ENCODE measurements at regions not wholly inside any gene's neighbourhood (a gene's known extent, or its start where the extent isn't known, plus 50 kb on each side); places are given as distances from the start of the nearest gene placed in this dataset.

GRCh38 chr3:86578071-86578470 lies 412.9 kb downstream of the VGLL3 start:
- no CpG with 5 or more reads among the region's 2 CpGs for WGBS (ENCODE audit: extremely low coverage, insufficient coverage, low lambda C conversion rate)
- no peak overlapping the region for H2BK5ac ChIP-seq (ENCODE audit: low read length)
- no peaks in the 10 kb centered on the region for H3K79me1 ChIP-seq (ENCODE audit: low read length)
- H3K23ac ChIP-seq (ENCODE audit: low read length): no peak overlapping the region
- H3K18ac ChIP-seq (ENCODE audit: low read length): no peak overlapping the region
- H3K27ac ChIP-seq (ENCODE audit: low read depth, low read length): no peak overlapping the region
- no peak overlapping the region for H3K4ac ChIP-seq (ENCODE audit: low read depth, low read length)
- DNase-seq: no peak
- H3K56ac ChIP-seq (ENCODE audit: low read length): no peak overlapping the region
- H3K4me2 ChIP-seq (ENCODE audit: low read length): no peak overlapping the region
- H2BK120ac ChIP-seq (ENCODE audit: low read depth, low read length): no peak overlapping the region
- no peak overlapping the region for H3K9ac ChIP-seq (ENCODE audit: low read length)
- no peak overlapping the region for H4K5ac ChIP-seq (ENCODE audit: low read length)
- no peak overlapping the region for H2AK5ac ChIP-seq (ENCODE audit: low read length)
- no peak overlapping the region for H3K4me3 ChIP-seq (ENCODE audit: low read length)
- no peaks in the 10 kb centered on the region for H3K27me3 ChIP-seq (ENCODE audit: insufficient read depth, low read length, poor library complexity)
- no peak overlapping the region for H2BK15ac ChIP-seq (replicated peaks; ENCODE audit: low read depth)
- H3K79me2 ChIP-seq (ENCODE audit: control insufficient read depth, insufficient read depth, low read length): no peaks in the 10 kb centered on the region
- H3K4me1 ChIP-seq (ENCODE audit: control insufficient read depth, low read depth, low read length): no peaks in the 10 kb centered on the region
- H3K36me3 ChIP-seq (ENCODE audit: control insufficient read depth, insufficient read depth, low read length): no peaks in the 10 kb centered on the region
- H4K8ac ChIP-seq (ENCODE audit: low read depth, low read length): no peak overlapping the region

- Histone ChIP-seq H3K27me3 (ENCODE audit: insufficient read depth, low read length, poor library complexity) (no peaks in the 10 kb centered on the region), H3K27ac (ENCODE audit: low read depth, low read length) (no peak overlapping the region), H3K4ac (ENCODE audit: low read depth, low read length) (no peak overlapping the region), H3K18ac (ENCODE audit: low read length) (no peak overlapping the region), H2BK15ac (replicated peaks; ENCODE audit: low read depth) (no peak overlapping the region), H2BK120ac (ENCODE audit: low read depth, low read length) (no peak overlapping the region), H3K79me2 (ENCODE audit: control insufficient read depth, insufficient read depth, low read length) (no peaks in the 10 kb centered on the region), H3K36me3 (ENCODE audit: control insufficient read depth, insufficient read depth, low read length) (no peaks in the 10 kb centered on the region), H2BK5ac (ENCODE audit: low read length) (no peak overlapping the region), H4K8ac (ENCODE audit: low read depth, low read length) (no peak overlapping the region), H3K4me1 (ENCODE audit: control insufficient read depth, low read depth, low read length) (no peaks in the 10 kb centered on the region), H3K4me3 (ENCODE audit: low read length) (no peak overlapping the region), H3K4me2 (ENCODE audit: low read length) (no peak overlapping the region), H2AK5ac (ENCODE audit: low read length) (no peak overlapping the region), H4K5ac (ENCODE audit: low read length) (no peak overlapping the region), H3K56ac (ENCODE audit: low read length) (no peak overlapping the region), H3K79me1 (ENCODE audit: low read length) (no peaks in the 10 kb centered on the region), H3K23ac (ENCODE audit: low read length) (no peak overlapping the region), H3K9ac (ENCODE audit: low read length) (no peak overlapping the region)
- no CpG with 5 or more reads among the region's 2 CpGs for WGBS (ENCODE audit: extremely low coverage, insufficient coverage, low lambda C conversion rate)
- peak; percentile 53 for DNase-seq
Observed at GRCh38 chr3:86563400-86563970, 427.5 kb downstream of the VGLL3 start.

- Histone ChIP-seq H2AK5ac (ENCODE audit: low read length) (no peak overlapping the region), H3K27me3 (ENCODE audit: insufficient read depth, low read length, poor library complexity) (no peaks in the 10 kb centered on the region), H3K18ac (ENCODE audit: low read length) (no peak overlapping the region), H3K4me3 (ENCODE audit: low read length) (no peak overlapping the region), H2BK5ac (ENCODE audit: low read length) (no peak overlapping the region), H2BK120ac (ENCODE audit: low read depth, low read length) (no peak overlapping the region), H4K8ac (ENCODE audit: low read depth, low read length) (no peak overlapping the region), H3K9ac (ENCODE audit: low read length) (no peak overlapping the region), H3K4ac (ENCODE audit: low read depth, low read length) (no peak overlapping the region), H3K4me1 (ENCODE audit: control insufficient read depth, low read depth, low read length) (no peaks in the 10 kb centered on the region), H3K4me2 (ENCODE audit: low read length) (no peak overlapping the region), H3K27ac (ENCODE audit: low read depth, low read length) (no peak overlapping the region), H3K23ac (ENCODE audit: low read length) (no peak overlapping the region), H3K36me3 (ENCODE audit: control insufficient read depth, insufficient read depth, low read length) (no peaks in the 10 kb centered on the region), H2BK15ac (replicated peaks; ENCODE audit: low read depth) (no peak overlapping the region), H3K79me2 (ENCODE audit: control insufficient read depth, insufficient read depth, low read length) (no peaks in the 10 kb centered on the region), H3K56ac (ENCODE audit: low read length) (no peak overlapping the region), H4K5ac (ENCODE audit: low read length) (no peak overlapping the region), H3K79me1 (ENCODE audit: low read length) (no peaks in the 10 kb centered on the region)
- no CpG with 5 or more reads among the region's 1 CpG for WGBS (ENCODE audit: extremely low coverage, insufficient coverage, low lambda C conversion rate)
- DNase-seq: no peak
Observed at GRCh38 chr3:86562090-86562489, 428.9 kb downstream of the VGLL3 start.

- no peak overlapping the region for H3K27ac ChIP-seq (ENCODE audit: low read depth, low read length)
- H3K18ac ChIP-seq (ENCODE audit: low read length): no peak overlapping the region
- no peak overlapping the region for H3K56ac ChIP-seq (ENCODE audit: low read length)
- no peak for DNase-seq
- H3K9ac ChIP-seq (ENCODE audit: low read length): no peak overlapping the region
- H3K27me3 ChIP-seq (ENCODE audit: insufficient read depth, low read length, poor library complexity): no peaks in the 10 kb centered on the region
- no peaks in the 10 kb centered on the region for H3K4me1 ChIP-seq (ENCODE audit: control insufficient read depth, low read depth, low read length)
- no peak overlapping the region for H3K4ac ChIP-seq (ENCODE audit: low read depth, low read length)
- H4K5ac ChIP-seq (ENCODE audit: low read length): no peak overlapping the region
- no peak overlapping the region for H3K4me3 ChIP-seq (ENCODE audit: low read length)
- WGBS (ENCODE audit: extremely low coverage, insufficient coverage, low lambda C conversion rate): no CpG with 5 or more reads among the region's 5 CpGs
- no peak overlapping the region for H2BK15ac ChIP-seq (replicated peaks; ENCODE audit: low read depth)
- no peaks in the 10 kb centered on the region for H3K79me1 ChIP-seq (ENCODE audit: low read length)
- no peak overlapping the region for H2BK120ac ChIP-seq (ENCODE audit: low read depth, low read length)
- no peaks in the 10 kb centered on the region for H3K79me2 ChIP-seq (ENCODE audit: control insufficient read depth, insufficient read depth, low read length)
- H4K8ac ChIP-seq (ENCODE audit: low read depth, low read length): no peak overlapping the region
- H2AK5ac ChIP-seq (ENCODE audit: low read length): no peak overlapping the region
- no peak overlapping the region for H3K4me2 ChIP-seq (ENCODE audit: low read length)
- no peak overlapping the region for H2BK5ac ChIP-seq (ENCODE audit: low read length)
- no peaks in the 10 kb centered on the region for H3K36me3 ChIP-seq (ENCODE audit: control insufficient read depth, insufficient read depth, low read length)
- H3K23ac ChIP-seq (ENCODE audit: low read length): no peak overlapping the region
Observed at GRCh38 chr3:86561215-86561614, 429.7 kb downstream of the VGLL3 start.

- H4K8ac ChIP-seq (ENCODE audit: low read depth, low read length): no peak overlapping the region
- no peaks in the 10 kb centered on the region for H3K4me1 ChIP-seq (ENCODE audit: control insufficient read depth, low read depth, low read length)
- H3K27ac ChIP-seq (ENCODE audit: low read depth, low read length): no peak overlapping the region
- no peak overlapping the region for H2BK15ac ChIP-seq (replicated peaks; ENCODE audit: low read depth)
- no peak overlapping the region for H4K5ac ChIP-seq (ENCODE audit: low read length)
- no peak overlapping the region for H3K9ac ChIP-seq (ENCODE audit: low read length)
- no peaks in the 10 kb centered on the region for H3K36me3 ChIP-seq (ENCODE audit: control insufficient read depth, insufficient read depth, low read length)
- no peak overlapping the region for H3K23ac ChIP-seq (ENCODE audit: low read length)
- no peak overlapping the region for H2BK120ac ChIP-seq (ENCODE audit: low read depth, low read length)
- no peak overlapping the region for H3K56ac ChIP-seq (ENCODE audit: low read length)
- H3K79me2 ChIP-seq (ENCODE audit: control insufficient read depth, insufficient read depth, low read length): no peaks in the 10 kb centered on the region
- H3K4me3 ChIP-seq (ENCODE audit: low read length): no peak overlapping the region
- DNase-seq: peak; percentile 23
- H3K18ac ChIP-seq (ENCODE audit: low read length): no peak overlapping the region
- no CpG with 5 or more reads among the region's 5 CpGs for WGBS (ENCODE audit: extremely low coverage, insufficient coverage, low lambda C conversion rate)
- H3K27me3 ChIP-seq (ENCODE audit: insufficient read depth, low read length, poor library complexity): no peaks in the 10 kb centered on the region
- H3K79me1 ChIP-seq (ENCODE audit: low read length): no peaks in the 10 kb centered on the region
- H3K4me2 ChIP-seq (ENCODE audit: low read length): no peak overlapping the region
- H3K4ac ChIP-seq (ENCODE audit: low read depth, low read length): no peak overlapping the region
- no peak overlapping the region for H2BK5ac ChIP-seq (ENCODE audit: low read length)
- H2AK5ac ChIP-seq (ENCODE audit: low read length): no peak overlapping the region
Observed at GRCh38 chr3:86554383-86554782, 436.6 kb downstream of the VGLL3 start.

- Histone ChIP-seq H3K36me3 (ENCODE audit: control insufficient read depth, insufficient read depth, low read length) (no peaks in the 10 kb centered on the region), H4K8ac (ENCODE audit: low read depth, low read length) (no peak overlapping the region), H3K27me3 (ENCODE audit: insufficient read depth, low read length, poor library complexity) (no peaks in the 10 kb centered on the region), H3K56ac (ENCODE audit: low read length) (no peak overlapping the region), H2BK5ac (ENCODE audit: low read length) (no peak overlapping the region), H3K79me1 (ENCODE audit: low read length) (no peaks in the 10 kb centered on the region), H3K9ac (ENCODE audit: low read length) (no peak overlapping the region), H3K4me3 (ENCODE audit: low read length) (no peak overlapping the region), H4K5ac (ENCODE audit: low read length) (no peak overlapping the region), H3K79me2 (ENCODE audit: control insufficient read depth, insufficient read depth, low read length) (no peaks in the 10 kb centered on the region), H2AK5ac (ENCODE audit: low read length) (no peak overlapping the region), H3K23ac (ENCODE audit: low read length) (no peak overlapping the region), H3K18ac (ENCODE audit: low read length) (no peak overlapping the region), H3K4me1 (ENCODE audit: control insufficient read depth, low read depth, low read length) (peaks cover 2% of the 10 kb centered on the region), H3K4me2 (ENCODE audit: low read length) (no peak overlapping the region), H3K27ac (ENCODE audit: low read depth, low read length) (no peak overlapping the region), H3K4ac (ENCODE audit: low read depth, low read length) (no peak overlapping the region), H2BK120ac (ENCODE audit: low read depth, low read length) (no peak overlapping the region), H2BK15ac (replicated peaks; ENCODE audit: low read depth) (no peak overlapping the region)
- DNase-seq: peak; percentile 57
- WGBS (ENCODE audit: extremely low coverage, insufficient coverage, low lambda C conversion rate): no CpG with 5 or more reads among the region's 2 CpGs
Observed at GRCh38 chr3:86547692-86548091, 443.3 kb downstream of the VGLL3 start.
